Astrocyte (in vitro differentiated cells and primary cell): ENCODE measurements at regions not wholly inside any gene's neighbourhood (a gene's known extent, or its start where the extent isn't known, plus 50 kb on each side); places are given as distances from the start of the nearest gene placed in this dataset.

Source experiments
- CTCF ChIP-seq: IDR thresholded peaks from 2 replicates; pipeline ENCODE4 v1.5.1; 2011; ENCODE audit warnings: low read depth, mild to moderate bottlenecking, inconsistent platforms, low read length, moderate library complexity; ENCODE audit not compliant: insufficient read depth
- EZH2 ChIP-seq: IDR thresholded peaks from 2 replicates; pipeline ENCODE4 v1.6.1; 2012; ENCODE audit warnings: mild to moderate bottlenecking, low read length, inconsistent platforms; ENCODE audit not compliant: insufficient read depth

DNA sequence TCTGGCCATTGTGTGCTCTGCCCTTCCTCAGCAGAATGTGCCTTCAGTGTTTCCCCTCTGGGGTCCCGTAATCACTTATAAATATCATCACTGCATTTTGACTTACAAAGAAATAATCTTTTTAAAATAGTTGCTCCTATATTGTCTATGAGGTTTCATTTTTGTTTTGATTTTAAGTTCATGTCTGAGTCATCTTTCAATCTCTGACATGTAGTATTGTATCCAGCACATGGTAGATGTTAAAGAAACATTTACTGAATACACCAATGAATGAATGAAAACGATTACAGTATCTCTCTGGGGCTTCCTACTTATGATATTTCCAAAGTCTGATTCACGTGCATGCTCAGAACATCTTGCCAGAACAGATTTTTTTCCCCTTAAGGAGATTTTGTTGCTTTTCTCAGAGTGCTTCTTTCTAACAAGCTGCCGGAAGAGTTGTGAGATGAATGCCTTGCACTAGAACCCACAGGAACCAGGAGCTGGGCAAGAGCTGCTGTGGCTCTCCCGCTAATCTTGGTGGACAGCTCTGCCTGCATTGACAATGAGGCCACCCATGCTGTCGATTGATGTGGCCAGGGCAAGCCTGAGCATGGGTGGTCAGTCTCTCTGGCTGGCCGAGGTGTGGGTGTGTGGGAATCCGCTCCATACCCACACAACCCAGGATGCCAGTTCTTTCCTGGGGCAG is 199.4 kb downstream of the CYRIA start:
- TF ChIP-seq CTCF (no peak), EZH2 (no peak)
